ENCODE measurements at regions not wholly inside any gene's neighbourhood (a gene's known extent, or its start where the extent isn't known, plus 50 kb on each side); places are given as distances from the start of the nearest gene placed in this dataset.

DNA sequence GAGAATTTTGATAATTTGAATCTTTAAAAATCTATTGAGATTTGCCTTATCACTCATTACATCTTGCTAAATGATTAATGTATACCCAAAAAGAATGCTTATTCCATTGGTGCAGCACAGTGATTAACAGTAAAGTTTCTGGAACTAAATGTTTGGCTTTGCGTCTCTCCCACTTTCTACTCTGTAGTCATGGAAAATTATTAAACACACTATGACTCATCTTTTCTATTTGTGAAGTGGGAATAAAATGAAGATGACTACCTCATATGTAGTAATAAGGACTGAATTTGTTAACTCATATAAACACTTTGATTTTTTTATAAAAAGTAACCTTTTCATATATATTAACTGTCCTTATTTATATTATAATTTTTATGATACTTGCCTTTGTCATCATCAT, 118.1 kb downstream of the RERGL start:
- TF ChIP-seq, protein P1, sequence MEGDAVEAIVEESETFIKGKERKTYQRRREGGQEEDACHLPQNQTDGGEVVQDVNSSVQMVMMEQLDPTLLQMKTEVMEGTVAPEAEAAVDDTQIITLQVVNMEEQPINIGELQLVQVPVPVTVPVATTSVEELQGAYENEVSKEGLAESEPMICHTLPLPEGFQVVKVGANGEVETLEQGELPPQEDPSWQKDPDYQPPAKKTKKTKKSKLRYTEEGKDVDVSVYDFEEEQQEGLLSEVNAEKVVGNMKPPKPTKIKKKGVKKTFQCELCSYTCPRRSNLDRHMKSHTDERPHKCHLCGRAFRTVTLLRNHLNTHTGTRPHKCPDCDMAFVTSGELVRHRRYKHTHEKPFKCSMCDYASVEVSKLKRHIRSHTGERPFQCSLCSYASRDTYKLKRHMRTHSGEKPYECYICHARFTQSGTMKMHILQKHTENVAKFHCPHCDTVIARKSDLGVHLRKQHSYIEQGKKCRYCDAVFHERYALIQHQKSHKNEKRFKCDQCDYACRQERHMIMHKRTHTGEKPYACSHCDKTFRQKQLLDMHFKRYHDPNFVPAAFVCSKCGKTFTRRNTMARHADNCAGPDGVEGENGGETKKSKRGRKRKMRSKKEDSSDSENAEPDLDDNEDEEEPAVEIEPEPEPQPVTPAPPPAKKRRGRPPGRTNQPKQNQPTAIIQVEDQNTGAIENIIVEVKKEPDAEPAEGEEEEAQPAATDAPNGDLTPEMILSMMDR (IDR thresholded peaks at IDR 0.05), result no peak
- TF ChIP-seq POLR2A (IDR thresholded peaks at IDR 0.05), result no peak
- TF ChIP-seq EP300 (IDR thresholded peaks at IDR 0.05), result no peak
- no peak for TF ChIP-seq POLR2AphosphoS5 (IDR thresholded peaks at IDR 0.05)

Measured in sigmoid colon (tissue), 4 donors.